PC-9 (cell line): ENCODE measurements at regions not wholly inside any gene's neighbourhood (a gene's known extent, or its start where the extent isn't known, plus 50 kb on each side); places are given as distances from the start of the nearest gene placed in this dataset.

ENCODE experiments used
- CTCF ChIP-seq: fragments of 200-600 bp; sonication (generic); conservative IDR thresholded peaks from 2 replicates; pipeline ENCODE4 v1.6.1; 2017; ENCODE audit warnings: mixed run types, antibody characterized with exemption, mild to moderate bottlenecking, moderate library complexity
- EZH2 ChIP-seq: fragments of 200-600 bp; sonication (generic); IDR thresholded peaks from 2 replicates; pipeline ENCODE4 v1.8.0; 2017; ENCODE audit warnings: antibody characterized with exemption, low read depth

- TF ChIP-seq EZH2 (no peak), CTCF (no peak)
These were observed 923.4 kb downstream of the REEP3 start for GRCh38 chr10:64444564-64444963.
